A549 (cell line): ENCODE measurements at regions not wholly inside any gene's neighbourhood (a gene's known extent, or its start where the extent isn't known, plus 50 kb on each side); places are given as distances from the start of the nearest gene placed in this dataset.

ENCODE experiments used
- ATAC-seq, 2 experiments: fragments of 200-7000 bp in 1 of 2; fragments of >200 bp in 1 of 2; cut with Nextera tagmentation in 1 of 2; cut with Tn5 transposase in 1 of 2; 3 replicates each; pipeline versions ENCODE4 v1.8.0 to v1.9.1; 2018 to 2020; ENCODE audit warnings: mild to moderate bottlenecking in 1 of 2, moderate library complexity in 1 of 2
- CTCF ChIA-PET: fragments of 300-600 bp; sonication (Branson Sonifier 250); formaldehyde crosslinking; extraction: SDS; loops from one replicate; lab custom pipeline; 2021; ENCODE audit warnings: antibody characterized with exemption, inconsistent platforms; lab: Yijun Ruan, JAX
- POLR2A ChIA-PET: fragments of 350-600 bp; formaldehyde crosslinking; extraction: SDS; loops from one replicate; lab custom pipeline; 2021; ENCODE audit warnings: antibody characterized with exemption, inconsistent platforms; lab: Yijun Ruan, JAX
- DNase-seq, 2 experiments: peaks; one replicate each; pipeline versions ENCODE4 v3.0.0 to v3.0.0-alpha.2; 2011 to 2016; ENCODE audit warnings: low read depth in 1 of 2, low spot score in 1 of 2
- FAIRE-seq: peaks from 2 replicates; lab custom pipeline; 2011; peaks lifted over from hg19 to GRCh38; lab: Jason Lieb, UNC
- H3K27ac ChIP-seq, 2 experiments: fragments of >200 bp; sonication (Bioruptor Twin); formaldehyde crosslinking; 3 replicates each; pipeline ENCODE4 v1.5.1; 2016 to 2017
- H3K4me1 ChIP-seq: fragments of >200 bp; sonication (Bioruptor Twin); formaldehyde crosslinking; 3 replicates; pipeline ENCODE4 v1.6.1; 2016
- H3K4me2 ChIP-seq: fragments of >200 bp; sonication (Bioruptor Twin); formaldehyde crosslinking; 3 replicates; pipeline ENCODE4 v1.6.1; 2016
- H3K4me3 ChIP-seq: fragments of >200 bp; sonication (Bioruptor Twin); formaldehyde crosslinking; 3 replicates; pipeline ENCODE4 v1.5.1; 2016
- H3K9me3 ChIP-seq: fragments of >200 bp; sonication (Bioruptor Twin); formaldehyde crosslinking; 3 replicates; pipeline ENCODE4 v1.6.1; 2016
- CBX2 ChIP-seq: fragments of 200-600 bp; sonication (generic); IDR thresholded peaks from 2 replicates; pipeline ENCODE4 v1.6.1; 2016; ENCODE audit warnings: low read depth, mild to moderate bottlenecking, borderline replicate concordance
- CEBPB ChIP-seq, 2 experiments: fragments of >200 bp in 1 of 2; sonication (Bioruptor Twin) in 1 of 2; formaldehyde crosslinking in 1 of 2; IDR thresholded peaks; 2 replicates each; pipeline ENCODE4 v1.6.1; 2012 to 2016
- EP300 ChIP-seq, 2 experiments: fragments of >200 bp; sonication (Bioruptor Twin); formaldehyde crosslinking; IDR thresholded peaks; 2 replicates in 1 of 2; 3 replicates in 1 of 2; pipeline ENCODE4 v1.6.1; 2016 to 2017
- FOXS1 ChIP-seq: fragments of 250-450 bp; sonication (Bioruptor Pico); IDR thresholded peaks from 2 replicates; pipeline ENCODE4 v1.5.0; 2020; ENCODE audit warnings: mild to moderate bottlenecking, moderate library complexity
- HEYL ChIP-seq: fragments of 250-450 bp; sonication (Bioruptor Pico); IDR thresholded peaks from 2 replicates; pipeline ENCODE4 v1.8.0; 2021; ENCODE audit warnings: mild to moderate bottlenecking, moderate library complexity
- HOXB5 ChIP-seq: fragments of 250-450 bp; sonication (Bioruptor Pico); IDR thresholded peaks from 2 replicates; pipeline ENCODE4 v1.5.0; 2020; ENCODE audit warnings: mild to moderate bottlenecking, moderate library complexity
- JUN ChIP-seq, 2 experiments: fragments of >200 bp; sonication (Bioruptor Twin); formaldehyde crosslinking; IDR thresholded peaks; 2 replicates in 1 of 2; 3 replicates in 1 of 2; pipeline ENCODE4 v1.6.1; 2016 to 2017
- NPAS2 ChIP-seq: fragments of 250-450 bp; sonication (Bioruptor Pico); IDR thresholded peaks from 2 replicates; pipeline ENCODE4 v1.8.0; 2022; ENCODE audit warnings: mild to moderate bottlenecking, moderate library complexity, borderline replicate concordance
- ZC3H11A ChIP-seq: fragments of 450-650 bp; IDR thresholded peaks from 2 replicates; pipeline ENCODE4 v1.6.1; 2014; ENCODE audit warnings: antibody characterized with exemption, mild to moderate bottlenecking
- WGBS: methylation state at CpG from one replicate; pipeline ENCODE4 v1.1.6; 2017; ENCODE audit errors: missing lambda C conversion rate; 5-methylcytosine and 5-hydroxymethylcytosine counted together
- TF ChIP-seq, protein P1 (sequence below): fragments of 200-600 bp; sonication (generic); IDR thresholded peaks from 2 replicates; pipeline ENCODE4 v1.6.1; 2016; ENCODE audit warnings: antibody characterized with exemption, mild to moderate bottlenecking, moderate library complexity
- TF ChIP-seq, protein P2 (sequence below): fragments of 250-450 bp; sonication (Bioruptor Pico); IDR thresholded peaks from 2 replicates; pipeline ENCODE4 v1.5.0; 2020; ENCODE audit warnings: low read depth, mild to moderate bottlenecking, moderate library complexity
- TF ChIP-seq, protein P3 (sequence below): IDR thresholded peaks from 2 replicates; pipeline ENCODE4 v1.6.1; 2012
- TF ChIP-seq, protein P4 (sequence below): fragments of 150-350 bp; IDR thresholded peaks from 2 replicates; pipeline ENCODE4 v1.6.1; 2014; ENCODE audit warnings: low read depth, mild to moderate bottlenecking, low read length
- TF ChIP-seq, protein P5 (sequence below): fragments of >200 bp; sonication (Bioruptor Twin); formaldehyde crosslinking; IDR thresholded peaks from 2 replicates; pipeline ENCODE4 v1.6.1; 2016

DNA sequence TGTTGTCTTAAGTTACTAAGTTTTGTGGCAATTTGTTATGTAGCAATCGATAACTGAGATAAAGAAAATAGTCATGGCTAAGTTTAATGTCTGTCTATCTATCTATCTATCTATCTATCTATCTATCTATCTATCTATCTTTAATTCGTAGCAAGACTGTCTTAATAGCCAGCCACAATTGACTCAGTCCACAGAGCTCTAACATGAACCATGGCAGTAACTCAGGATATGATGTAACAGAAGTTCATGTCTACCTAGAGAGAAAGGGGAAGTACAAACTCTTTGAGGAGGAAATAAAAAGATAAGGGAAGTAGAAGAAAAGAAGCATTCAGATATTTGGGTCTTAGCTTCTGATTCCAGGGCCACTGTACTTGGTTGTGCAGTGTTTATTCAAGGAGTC is 61.5 kb upstream of the FNDC3B start:
- DNase-seq (no peak), ATAC-seq (no peak), FAIRE-seq (no peak)
- CTCF ChIA-PET: no interaction called here
- H3K27ac ChIP-seq: peak overlapping the region in 1 of 2 experiments; percentile 30; a peak in 1 of 6 replicates
- peaks cover 4% of the 10 kb centered on the region for H3K4me1 ChIP-seq
- no peak overlapping the region for H3K4me3 ChIP-seq
- H3K9me3 ChIP-seq: no peaks in the 10 kb centered on the region
- TF ChIP-seq, protein P1, sequence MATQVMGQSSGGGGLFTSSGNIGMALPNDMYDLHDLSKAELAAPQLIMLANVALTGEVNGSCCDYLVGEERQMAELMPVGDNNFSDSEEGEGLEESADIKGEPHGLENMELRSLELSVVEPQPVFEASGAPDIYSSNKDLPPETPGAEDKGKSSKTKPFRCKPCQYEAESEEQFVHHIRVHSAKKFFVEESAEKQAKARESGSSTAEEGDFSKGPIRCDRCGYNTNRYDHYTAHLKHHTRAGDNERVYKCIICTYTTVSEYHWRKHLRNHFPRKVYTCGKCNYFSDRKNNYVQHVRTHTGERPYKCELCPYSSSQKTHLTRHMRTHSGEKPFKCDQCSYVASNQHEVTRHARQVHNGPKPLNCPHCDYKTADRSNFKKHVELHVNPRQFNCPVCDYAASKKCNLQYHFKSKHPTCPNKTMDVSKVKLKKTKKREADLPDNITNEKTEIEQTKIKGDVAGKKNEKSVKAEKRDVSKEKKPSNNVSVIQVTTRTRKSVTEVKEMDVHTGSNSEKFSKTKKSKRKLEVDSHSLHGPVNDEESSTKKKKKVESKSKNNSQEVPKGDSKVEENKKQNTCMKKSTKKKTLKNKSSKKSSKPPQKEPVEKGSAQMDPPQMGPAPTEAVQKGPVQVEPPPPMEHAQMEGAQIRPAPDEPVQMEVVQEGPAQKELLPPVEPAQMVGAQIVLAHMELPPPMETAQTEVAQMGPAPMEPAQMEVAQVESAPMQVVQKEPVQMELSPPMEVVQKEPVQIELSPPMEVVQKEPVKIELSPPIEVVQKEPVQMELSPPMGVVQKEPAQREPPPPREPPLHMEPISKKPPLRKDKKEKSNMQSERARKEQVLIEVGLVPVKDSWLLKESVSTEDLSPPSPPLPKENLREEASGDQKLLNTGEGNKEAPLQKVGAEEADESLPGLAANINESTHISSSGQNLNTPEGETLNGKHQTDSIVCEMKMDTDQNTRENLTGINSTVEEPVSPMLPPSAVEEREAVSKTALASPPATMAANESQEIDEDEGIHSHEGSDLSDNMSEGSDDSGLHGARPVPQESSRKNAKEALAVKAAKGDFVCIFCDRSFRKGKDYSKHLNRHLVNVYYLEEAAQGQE: no peak
- TF ChIP-seq, protein P2, sequence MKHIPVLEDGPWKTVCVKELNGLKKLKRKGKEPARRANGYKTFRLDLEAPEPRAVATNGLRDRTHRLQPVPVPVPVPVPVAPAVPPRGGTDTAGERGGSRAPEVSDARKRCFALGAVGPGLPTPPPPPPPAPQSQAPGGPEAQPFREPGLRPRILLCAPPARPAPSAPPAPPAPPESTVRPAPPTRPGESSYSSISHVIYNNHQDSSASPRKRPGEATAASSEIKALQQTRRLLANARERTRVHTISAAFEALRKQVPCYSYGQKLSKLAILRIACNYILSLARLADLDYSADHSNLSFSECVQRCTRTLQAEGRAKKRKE: no peak
- TF ChIP-seq HEYL (CRISPR knock-in tag): no peak
- TF ChIP-seq NPAS2 (CRISPR knock-in tag): no peak
- TF ChIP-seq, protein P3, sequence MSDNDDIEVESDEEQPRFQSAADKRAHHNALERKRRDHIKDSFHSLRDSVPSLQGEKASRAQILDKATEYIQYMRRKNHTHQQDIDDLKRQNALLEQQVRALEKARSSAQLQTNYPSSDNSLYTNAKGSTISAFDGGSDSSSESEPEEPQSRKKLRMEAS: no peak
- TF ChIP-seq ZC3H11A: no peak
- TF ChIP-seq CEBPB (IDR thresholded peaks at IDR 0.05): no peak
- TF ChIP-seq CBX2: no peak
- TF ChIP-seq EP300 (IDR thresholded peaks at IDR 0.05): no peak
- POLR2A ChIA-PET: no interaction called here
- H3K4me2 ChIP-seq: no peak overlapping the region
- WGBS: 80% methylated on average over 2 of the region's 2 CpGs

DNA sequence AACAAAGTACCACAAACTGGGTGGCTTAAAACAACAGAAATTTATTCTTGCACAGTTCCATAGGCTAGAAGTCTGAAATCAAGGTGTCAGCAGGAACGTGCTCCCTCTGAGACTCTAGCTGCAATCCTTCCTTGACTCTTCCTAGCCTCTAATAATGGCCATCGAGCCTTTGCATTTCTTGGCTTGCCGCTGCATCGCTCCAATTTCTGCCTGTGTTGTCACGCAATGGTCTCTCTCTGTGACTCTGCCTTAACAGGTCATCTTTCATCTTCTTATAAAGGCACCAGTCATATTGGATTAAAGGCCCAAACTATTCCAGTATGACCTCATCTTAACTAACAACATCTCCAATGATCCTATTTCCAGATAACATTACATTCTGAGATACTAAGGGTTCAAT is 61.0 kb upstream of the FNDC3B start:
- TF ChIP-seq EP300 (IDR thresholded peaks at IDR 0.05): no peak
- TF ChIP-seq CEBPB (IDR thresholded peaks at IDR 0.05): no peak
- TF ChIP-seq, protein P4, sequence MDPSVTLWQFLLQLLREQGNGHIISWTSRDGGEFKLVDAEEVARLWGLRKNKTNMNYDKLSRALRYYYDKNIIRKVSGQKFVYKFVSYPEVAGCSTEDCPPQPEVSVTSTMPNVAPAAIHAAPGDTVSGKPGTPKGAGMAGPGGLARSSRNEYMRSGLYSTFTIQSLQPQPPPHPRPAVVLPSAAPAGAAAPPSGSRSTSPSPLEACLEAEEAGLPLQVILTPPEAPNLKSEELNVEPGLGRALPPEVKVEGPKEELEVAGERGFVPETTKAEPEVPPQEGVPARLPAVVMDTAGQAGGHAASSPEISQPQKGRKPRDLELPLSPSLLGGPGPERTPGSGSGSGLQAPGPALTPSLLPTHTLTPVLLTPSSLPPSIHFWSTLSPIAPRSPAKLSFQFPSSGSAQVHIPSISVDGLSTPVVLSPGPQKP: no peak
- WGBS: 90% methylated on average over 5 of the region's 5 CpGs
- POLR2A ChIA-PET: no interaction called here
- Histone ChIP-seq H3K4me2 (no peak overlapping the region), H3K9me3 (no peaks in the 10 kb centered on the region), H3K27ac (peak overlapping the region in 1 of 2 experiments; percentile 28; a peak in 1 of 6 replicates), H3K4me3 (no peak overlapping the region), H3K4me1 (0 out of 3 replicates have a peak, but pooled peaks cover 5% of the 10 kb centered on the region)
- ATAC-seq: no peak
- no peak for FAIRE-seq
- DNase-seq: no peak
- CTCF ChIA-PET: no interaction called here

DNA sequence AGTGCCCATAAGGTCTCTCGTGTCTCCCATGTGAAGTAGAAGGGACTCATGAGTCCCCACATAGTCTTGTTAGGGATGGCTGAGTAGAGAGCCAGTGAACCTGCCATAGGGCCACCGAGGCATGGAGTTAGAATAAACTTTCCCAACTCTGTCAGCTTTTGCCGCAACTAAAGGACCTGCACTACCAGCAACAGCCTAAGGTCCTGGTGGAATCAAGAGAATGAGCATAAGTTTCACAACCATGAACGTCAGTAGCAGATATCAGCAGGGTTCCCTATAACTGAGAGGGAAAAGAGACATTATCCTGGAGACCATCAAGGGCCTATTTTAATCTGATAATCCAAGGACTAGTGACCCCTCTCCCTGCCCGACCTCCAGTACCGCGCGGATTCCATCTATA is 60.3 kb upstream of the FNDC3B start:
- Histone ChIP-seq H3K4me1 (0 out of 3 replicates have a peak, but pooled peaks cover 5% of the 10 kb centered on the region), H3K4me2 (no peak overlapping the region), H3K27ac (no peak overlapping the region)
- no peak for TF ChIP-seq JUN (IDR thresholded peaks at IDR 0.05)
- TF ChIP-seq, protein P5, sequence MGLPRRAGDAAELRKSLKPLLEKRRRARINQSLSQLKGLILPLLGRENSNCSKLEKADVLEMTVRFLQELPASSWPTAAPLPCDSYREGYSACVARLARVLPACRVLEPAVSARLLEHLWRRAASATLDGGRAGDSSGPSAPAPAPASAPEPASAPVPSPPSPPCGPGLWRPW: no peak
- TF ChIP-seq HOXB5 (CRISPR knock-in tag): no peak
- no peak for TF ChIP-seq FOXS1
- TF ChIP-seq, all 56 proteins: peak for 0
- 89% methylated on average over 8 of the region's 8 CpGs for WGBS
- Histone ChIP-seq H3K9me3 (no peaks in the 10 kb centered on the region), H3K4me3 (no peak overlapping the region)
- FAIRE-seq: no peak
- ATAC-seq: no peak
- ChIA-PET POLR2A (no interaction called here), CTCF (no interaction called here)
- DNase-seq: no peak
